GM21717 (cell line): ENCODE measurements at regions not wholly inside any gene's neighbourhood (a gene's known extent, or its start where the extent isn't known, plus 50 kb on each side); places are given as distances from the start of the nearest gene placed in this dataset.

Source experiments
- ATAC-seq: cut with Tn5 transposase; IDR thresholded peaks from one replicate; pipeline ENCODE4 v1.9.1; 2021; ENCODE audit warnings: mild to moderate bottlenecking, moderate library complexity; ENCODE audit not compliant: unreplicated experiment

DNA sequence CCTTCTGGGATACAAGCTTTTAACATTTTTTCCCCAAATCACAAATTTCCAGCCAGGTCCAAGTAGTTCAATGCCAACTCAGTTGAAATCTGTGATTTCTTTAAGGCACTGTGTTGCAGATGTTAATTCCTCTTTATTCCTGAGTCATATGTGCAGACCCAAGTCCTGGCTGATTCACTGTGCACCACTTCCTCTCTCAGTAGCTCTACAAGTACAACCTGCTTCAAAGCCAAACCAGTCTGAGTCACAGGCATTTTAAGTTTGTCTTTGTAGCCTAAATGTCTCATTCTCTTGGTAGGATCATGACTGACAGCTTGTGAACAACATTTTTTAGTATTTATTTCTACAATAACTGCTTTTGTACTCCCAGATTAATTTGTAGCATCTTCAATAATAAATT, 165.6 kb upstream of the S100G start:
- no peak for ATAC-seq

DNA sequence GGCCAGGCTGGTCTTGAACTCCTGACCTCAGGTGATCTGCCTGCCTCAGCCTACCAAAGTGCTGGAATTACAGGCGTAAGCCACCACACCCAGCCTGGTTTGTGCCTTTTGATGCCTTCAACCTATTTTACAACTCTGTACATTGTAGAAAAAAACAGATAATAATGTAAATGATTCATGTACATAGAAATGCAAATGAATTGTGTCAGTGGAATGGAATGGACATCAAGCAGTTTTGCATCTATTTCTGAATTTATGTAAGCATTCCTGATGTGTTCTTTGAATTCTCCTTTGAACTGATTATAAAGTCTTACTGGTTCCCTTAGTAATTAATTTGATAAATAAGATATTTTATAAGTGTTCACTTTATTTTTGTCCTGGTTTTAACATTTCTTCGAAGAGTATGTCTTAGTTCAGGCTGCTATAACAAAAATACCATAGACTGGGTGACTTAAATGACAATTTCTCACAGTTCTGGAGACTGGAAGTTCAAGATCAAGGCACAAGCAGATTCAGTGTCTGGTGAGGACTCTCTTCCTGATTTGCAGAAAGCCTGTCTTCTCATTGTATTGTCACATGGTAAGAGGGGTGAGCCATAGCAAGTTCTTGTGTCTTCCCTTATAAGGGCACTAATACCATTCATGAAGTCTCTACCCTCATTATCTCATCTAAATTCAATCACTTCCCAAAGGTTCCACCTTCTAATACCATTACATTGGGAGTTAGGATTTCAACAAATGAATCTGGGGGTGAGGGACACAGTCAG, 162.2 kb upstream of the S100G start:
- no peak for ATAC-seq

DNA sequence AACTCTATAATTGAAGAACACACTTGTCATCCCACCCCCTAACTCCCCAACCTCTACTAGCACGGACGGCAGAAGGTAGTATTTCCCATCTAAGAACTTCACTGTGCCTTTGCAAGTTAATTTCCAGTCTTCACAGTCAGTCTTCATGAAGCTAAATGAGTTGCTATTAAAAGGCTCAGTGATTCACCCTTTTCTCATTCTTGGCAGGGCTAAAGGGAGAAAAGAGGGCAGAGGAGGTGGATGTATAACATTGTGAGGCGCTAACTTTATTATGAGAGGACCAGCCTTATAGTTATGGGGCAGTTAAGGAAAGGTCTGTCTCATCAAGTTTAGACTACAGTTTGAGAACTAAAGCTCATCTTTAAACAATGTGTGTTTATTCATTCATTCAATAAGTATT, 161.0 kb upstream of the S100G start:
- no peak for ATAC-seq

DNA sequence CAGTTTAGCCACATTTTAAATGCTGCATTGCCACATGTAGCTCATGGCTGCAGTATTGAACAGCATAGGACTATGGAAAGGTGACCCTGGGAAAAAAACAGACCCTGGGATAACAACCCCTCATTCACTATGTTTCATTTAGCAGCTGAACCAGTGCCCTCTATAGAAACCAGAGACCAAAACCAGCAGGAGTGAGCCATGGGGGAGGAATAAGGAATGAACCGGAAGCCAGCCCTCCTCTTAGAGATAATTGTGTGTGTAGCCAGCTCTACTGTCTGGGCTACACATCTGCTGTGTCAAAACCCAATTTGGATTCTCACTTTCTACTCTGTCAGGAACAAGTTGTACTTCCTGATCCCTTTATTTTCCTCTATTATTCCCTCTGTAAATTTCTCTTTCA, 158.5 kb upstream of the S100G start:
- ATAC-seq, result no peak

DNA sequence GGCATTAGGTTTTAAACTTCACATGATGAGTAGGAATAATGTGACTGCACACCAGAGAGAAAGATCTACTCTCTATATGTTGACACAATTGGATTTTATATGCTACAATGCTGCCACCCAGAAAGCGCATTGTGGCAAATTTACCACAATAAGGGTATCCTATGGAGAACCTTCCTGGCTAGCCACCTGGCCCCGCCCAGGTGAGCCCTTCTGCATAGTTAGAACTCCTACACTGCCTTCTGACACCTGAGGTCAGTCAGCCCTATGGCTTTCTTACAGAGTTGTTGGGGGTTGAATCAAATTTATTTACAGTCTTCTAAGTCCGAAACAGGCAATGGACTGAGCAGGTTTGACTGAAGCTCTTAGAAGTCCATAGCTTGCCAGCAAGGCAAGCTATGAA, 153.8 kb upstream of the S100G start:
- no peak for ATAC-seq

DNA sequence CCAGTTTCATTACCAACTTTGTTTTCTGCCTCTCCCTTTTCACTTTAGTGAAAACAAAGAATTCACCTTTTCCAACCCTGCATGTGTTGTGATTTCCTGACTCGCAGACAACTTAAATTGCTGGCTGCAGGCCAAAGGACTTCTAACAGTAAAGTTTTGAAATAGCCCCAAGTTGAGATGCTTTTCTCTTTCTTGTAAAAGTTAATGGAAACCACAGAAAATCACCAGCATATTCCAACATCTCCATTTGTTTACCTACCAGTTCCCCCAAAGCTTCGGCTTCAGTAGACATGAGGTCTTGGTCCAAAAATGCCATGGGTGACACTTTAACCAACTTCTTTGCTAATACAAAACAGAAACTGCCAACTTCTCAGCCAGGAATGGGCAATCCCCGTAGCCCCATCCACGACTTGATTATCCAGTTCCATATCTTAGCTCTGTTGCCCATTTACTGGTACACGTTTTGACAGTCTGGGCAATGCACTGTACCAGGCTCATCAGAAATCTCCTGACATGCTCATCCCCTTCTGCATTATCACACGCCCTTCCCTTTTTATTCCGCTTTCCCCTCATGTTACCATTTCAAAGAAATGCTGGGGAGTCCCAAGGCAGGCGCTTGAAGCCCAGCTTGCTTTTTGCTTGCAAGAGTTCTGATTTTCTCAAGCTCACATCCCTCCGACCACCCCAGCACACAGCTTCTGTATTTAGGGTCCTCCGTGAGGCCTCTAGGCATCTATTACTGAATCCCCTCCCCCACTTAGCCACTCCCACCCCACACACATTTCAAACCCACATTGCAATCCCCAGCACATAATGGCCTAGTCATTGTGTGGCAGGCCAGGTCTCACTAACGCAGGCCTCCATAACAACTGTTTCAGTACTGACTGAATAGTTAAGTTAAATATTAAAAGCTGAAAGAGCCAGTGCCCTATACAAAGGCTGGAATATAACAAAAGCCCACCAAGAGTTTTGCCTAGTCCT, 137.9 kb upstream of the S100G start:
- ATAC-seq, result no peak

DNA sequence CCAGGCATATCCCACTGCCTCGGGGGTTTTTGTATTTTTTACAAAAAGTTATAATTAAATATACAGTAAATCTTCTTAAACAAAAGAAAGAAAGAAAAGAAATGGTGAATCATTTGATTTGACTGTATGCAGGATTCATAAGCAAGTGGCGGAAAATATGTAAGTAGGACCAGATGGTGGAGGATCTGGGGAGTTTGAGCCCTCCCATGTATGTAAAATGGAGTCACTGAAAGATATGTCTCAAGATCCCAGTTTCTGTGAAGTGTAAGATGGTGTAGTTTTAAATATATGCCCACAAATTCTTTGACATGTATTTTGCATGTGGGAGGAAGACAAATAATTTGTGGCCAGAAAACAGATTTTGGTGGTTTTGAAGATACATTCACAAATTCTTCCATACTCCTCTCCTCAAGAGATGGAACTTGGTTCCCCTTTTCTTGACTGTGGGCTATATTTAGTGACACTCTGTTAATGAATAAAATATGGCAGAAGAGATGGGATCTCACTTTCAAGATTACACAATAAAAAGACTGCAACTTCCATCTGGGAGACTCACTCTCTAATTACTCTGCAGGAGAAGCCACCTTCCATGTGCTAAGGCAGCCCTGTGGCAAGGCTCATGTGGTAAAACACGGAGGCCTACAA, 133.6 kb upstream of the S100G start:
- ATAC-seq, result no peak

DNA sequence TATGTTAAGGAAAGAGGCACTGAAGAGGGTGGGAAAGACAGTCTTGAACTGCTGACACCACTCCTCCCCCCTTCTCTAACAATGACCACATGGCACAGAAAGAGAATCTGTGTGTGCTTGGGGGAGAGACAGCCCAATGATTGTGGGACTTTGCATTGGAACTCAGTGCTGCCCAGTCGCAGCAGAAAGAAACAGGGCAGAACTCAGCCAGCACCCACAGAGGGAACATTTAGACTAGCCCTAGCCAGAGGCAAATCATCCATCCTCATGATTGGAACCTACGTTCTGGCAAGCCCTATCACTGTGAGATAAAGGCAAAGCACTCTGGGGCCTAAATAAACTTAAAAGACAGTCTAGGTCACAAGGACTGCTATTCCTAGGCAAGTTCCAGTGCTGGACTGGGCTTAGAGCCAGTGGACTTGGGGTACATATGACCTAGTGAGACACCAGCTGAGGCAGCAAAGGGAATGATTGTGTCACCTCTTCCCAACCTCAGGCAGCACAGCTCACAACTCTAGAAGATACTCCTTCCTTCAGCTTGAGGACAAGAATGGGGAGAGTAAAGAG, 132.8 kb upstream of the S100G start:
- ATAC-seq, result no peak

DNA sequence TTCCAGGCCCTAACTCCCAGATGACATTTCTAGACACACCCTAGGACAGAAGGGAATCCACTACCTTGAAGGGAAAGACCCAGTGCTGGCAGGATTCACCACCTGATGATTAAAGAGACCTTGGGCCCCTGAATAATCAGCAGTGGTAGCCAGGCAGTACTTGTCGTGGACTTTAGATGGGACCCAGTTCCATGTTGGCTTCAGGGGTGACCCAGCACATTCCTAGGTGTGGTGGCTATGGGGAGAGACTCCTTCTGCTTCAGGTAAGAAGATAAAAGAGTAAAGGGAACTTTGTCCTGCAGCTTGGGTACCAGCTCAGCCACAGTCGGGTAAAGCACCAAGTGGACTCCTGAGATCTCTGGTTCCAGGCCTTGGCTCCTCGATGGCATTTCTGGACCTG, 131.8 kb upstream of the S100G start:
- no peak for ATAC-seq

DNA sequence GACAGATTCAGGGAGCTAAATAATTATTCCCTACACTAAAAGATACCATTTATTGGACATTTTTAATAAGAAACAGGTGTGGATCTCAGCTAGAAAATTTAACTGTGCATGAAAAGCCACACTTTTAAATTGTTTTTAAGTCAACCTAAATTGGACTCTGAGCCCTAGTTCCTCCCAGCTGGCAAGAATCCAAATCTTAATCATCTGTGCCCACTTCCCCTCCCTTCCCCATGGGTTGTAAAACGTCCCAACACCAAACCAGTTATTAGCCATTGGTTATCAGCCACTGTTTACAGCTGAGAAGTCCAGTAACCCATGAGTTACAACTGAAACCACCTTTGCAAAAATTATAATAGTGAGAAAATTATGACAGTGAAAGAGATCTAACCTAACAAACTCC, 125.6 kb upstream of the S100G start:
- ATAC-seq, result no peak

DNA sequence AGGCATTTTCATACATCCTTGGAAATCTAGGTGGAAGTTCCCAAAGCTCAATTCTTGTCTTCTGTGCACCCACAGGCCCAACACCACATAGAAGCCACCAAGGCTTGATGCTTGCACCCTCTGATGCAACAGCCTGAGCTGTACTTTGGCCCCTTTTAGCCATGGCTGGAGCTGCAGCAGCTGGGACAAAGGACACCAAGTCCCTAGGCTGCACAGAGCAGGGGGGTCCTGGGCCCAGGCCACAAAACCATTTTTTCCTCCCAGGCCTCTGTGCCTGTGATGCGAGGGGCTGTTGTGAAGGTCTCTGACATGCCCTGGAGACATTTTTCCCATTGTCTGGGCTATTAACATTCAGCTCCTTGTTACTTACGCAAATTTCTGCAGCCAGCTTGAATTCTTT, 124.0 kb upstream of the S100G start:
- ATAC-seq, result no peak

DNA sequence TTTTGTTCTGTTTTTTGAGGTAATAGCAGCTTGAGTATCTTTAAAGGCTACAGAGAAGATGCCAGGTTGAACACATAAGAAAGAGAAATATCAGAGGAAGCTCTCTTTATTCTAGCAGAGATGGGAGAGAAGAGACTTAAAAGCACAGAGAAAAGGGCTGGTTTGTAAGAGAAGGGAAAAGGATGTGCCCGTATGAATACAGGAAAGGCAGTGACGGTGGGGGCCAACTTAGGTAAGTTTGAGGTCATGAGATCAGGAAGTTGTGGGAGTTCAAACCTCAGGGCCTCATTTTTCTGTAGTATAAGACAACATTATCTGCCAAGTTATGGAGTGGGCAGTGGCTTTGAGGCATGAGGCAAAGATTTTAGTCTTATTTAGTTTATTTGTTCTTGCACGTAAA, 121.3 kb upstream of the S100G start:
- ATAC-seq, result no peak
